ENCODE measurements at regions not wholly inside any gene's neighbourhood (a gene's known extent, or its start where the extent isn't known, plus 50 kb on each side); places are given as distances from the start of the nearest gene placed in this dataset.

- DNase-seq (ENCODE audit: low read depth), result no peak
- Histone ChIP-seq H3K36me3 (ENCODE audit: control insufficient read depth, insufficient read depth, low read length) (no peaks in the 10 kb centered on the region), H3K27me3 (ENCODE audit: control insufficient read depth, insufficient read depth, low read length) (no peaks in the 10 kb centered on the region), H3K4me3 (ENCODE audit: low read depth, low read length) (no peak overlapping the region)
- TF ChIP-seq, protein P1, sequence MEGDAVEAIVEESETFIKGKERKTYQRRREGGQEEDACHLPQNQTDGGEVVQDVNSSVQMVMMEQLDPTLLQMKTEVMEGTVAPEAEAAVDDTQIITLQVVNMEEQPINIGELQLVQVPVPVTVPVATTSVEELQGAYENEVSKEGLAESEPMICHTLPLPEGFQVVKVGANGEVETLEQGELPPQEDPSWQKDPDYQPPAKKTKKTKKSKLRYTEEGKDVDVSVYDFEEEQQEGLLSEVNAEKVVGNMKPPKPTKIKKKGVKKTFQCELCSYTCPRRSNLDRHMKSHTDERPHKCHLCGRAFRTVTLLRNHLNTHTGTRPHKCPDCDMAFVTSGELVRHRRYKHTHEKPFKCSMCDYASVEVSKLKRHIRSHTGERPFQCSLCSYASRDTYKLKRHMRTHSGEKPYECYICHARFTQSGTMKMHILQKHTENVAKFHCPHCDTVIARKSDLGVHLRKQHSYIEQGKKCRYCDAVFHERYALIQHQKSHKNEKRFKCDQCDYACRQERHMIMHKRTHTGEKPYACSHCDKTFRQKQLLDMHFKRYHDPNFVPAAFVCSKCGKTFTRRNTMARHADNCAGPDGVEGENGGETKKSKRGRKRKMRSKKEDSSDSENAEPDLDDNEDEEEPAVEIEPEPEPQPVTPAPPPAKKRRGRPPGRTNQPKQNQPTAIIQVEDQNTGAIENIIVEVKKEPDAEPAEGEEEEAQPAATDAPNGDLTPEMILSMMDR (IDR thresholded peaks at IDR 0.05; ENCODE audit: insufficient read depth, low read depth, low read length), result no peak
- POLR2A ChIA-PET, result no interaction called here
- CTCF ChIA-PET, result no interaction called here
These were observed 1340.6 kb downstream of the UQCRFS1 start for GRCh38 chr19:27872370-27872769.

- Histone ChIP-seq H3K36me3 (ENCODE audit: control insufficient read depth, insufficient read depth, low read length) (no peaks in the 10 kb centered on the region), H3K4me3 (ENCODE audit: low read depth, low read length) (no peak overlapping the region), H3K27me3 (ENCODE audit: control insufficient read depth, insufficient read depth, low read length) (no peaks in the 10 kb centered on the region)
- DNase-seq (ENCODE audit: low read depth), result no peak
- CTCF ChIA-PET, result no interaction called here
- POLR2A ChIA-PET, result no interaction called here
- TF ChIP-seq, protein P1 (IDR thresholded peaks at IDR 0.05; ENCODE audit: insufficient read depth, low read depth, low read length), result no peak
These were observed 1342.7 kb downstream of the UQCRFS1 start for GRCh38 chr19:27870293-27870692.

- no peak for DNase-seq (ENCODE audit: low read depth)
- POLR2A ChIA-PET, result no interaction called here
- TF ChIP-seq, protein P1 (IDR thresholded peaks at IDR 0.05; ENCODE audit: insufficient read depth, low read depth, low read length), result no peak
- Histone ChIP-seq H3K4me3 (ENCODE audit: low read depth, low read length) (no peak overlapping the region), H3K27me3 (ENCODE audit: control insufficient read depth, insufficient read depth, low read length) (no peaks in the 10 kb centered on the region), H3K36me3 (ENCODE audit: control insufficient read depth, insufficient read depth, low read length) (no peaks in the 10 kb centered on the region)
- CTCF ChIA-PET, result no interaction called here
These were observed 1344.9 kb downstream of the UQCRFS1 start for GRCh38 chr19:27868007-27868406.

DNA sequence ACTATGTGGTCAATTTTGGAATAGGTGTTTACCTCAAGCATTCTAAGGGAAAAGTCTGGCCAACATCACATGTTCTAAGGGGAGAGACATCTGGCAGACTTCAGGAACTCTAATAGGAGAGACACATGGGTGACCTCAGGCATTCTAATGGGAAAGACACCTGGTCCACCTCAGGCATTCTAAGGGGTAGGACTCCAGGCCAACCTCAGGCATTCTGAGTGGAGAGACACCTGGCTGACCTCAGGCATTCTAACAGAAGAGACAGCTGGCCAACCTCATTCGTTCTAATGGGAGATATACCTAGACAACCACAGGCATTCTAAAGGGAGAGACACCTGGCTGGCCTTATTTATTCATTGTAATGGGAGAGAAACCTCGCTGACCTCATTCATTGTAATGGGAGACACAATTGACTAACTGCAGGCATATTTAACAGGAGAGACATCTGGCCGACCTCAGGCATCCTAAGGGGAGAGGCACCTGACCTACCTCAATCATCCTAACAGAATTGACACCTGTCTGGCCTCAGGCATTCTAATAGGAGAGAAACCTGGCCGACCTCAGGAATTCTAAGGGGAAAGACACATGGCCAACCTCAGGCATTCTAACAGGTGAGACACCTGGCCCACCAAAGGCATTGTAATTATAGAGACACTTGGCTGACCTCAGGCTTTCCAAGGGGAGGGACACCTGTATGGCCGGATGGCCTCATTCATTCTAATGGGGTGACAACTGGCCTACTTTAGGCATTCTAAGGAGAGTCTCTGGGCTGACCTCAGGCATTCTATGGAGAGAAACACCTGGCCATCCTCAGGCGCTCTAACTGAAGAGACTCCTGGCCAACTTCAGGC, 1346.8 kb downstream of the UQCRFS1 start:
- ChIA-PET CTCF (no interaction called here), POLR2A (no interaction called here)
- Histone ChIP-seq H3K4me3 (ENCODE audit: low read depth, low read length) (no peak overlapping the region), H3K27me3 (ENCODE audit: control insufficient read depth, insufficient read depth, low read length) (no peaks in the 10 kb centered on the region), H3K36me3 (ENCODE audit: control insufficient read depth, insufficient read depth, low read length) (no peaks in the 10 kb centered on the region)
- TF ChIP-seq, protein P1 (IDR thresholded peaks at IDR 0.05; ENCODE audit: insufficient read depth, low read depth, low read length), result no peak
- no peak for DNase-seq (ENCODE audit: low read depth)

DNA sequence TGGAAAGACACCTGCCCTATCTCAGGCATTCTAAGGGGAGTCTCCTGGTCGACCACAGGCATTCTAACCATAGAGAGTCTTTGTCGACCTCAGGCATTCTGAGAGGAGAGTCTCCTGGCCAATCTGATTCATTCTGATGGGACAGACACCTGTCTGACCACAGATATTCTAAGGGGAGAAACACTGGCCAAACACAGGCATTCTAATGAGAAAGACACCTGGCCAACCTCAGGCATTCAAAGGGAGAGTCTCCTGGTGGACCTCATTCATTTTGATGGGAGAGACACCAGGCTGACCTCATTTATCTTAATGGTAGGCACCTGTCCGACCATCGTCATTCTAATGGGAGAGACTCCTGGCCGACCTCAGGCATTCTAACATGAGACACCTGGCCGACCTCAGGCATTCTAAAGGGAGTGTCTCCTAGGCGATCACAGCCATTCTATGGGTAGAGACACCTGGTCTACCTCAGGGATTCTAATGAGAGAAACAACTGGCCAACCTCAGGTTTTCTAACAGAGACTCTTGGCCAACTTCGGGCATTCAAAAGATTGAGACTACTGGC, 1351.5 kb downstream of the UQCRFS1 start:
- no peaks in the 10 kb centered on the region for H3K27me3 ChIP-seq (ENCODE audit: control insufficient read depth, insufficient read depth, low read length)
- H3K4me3 ChIP-seq (ENCODE audit: low read depth, low read length), result no peak overlapping the region
- ChIA-PET CTCF (no interaction called here), POLR2A (no interaction called here)
- TF ChIP-seq, protein P1 (IDR thresholded peaks at IDR 0.05; ENCODE audit: insufficient read depth, low read depth, low read length), result no peak
- no peaks in the 10 kb centered on the region for H3K36me3 ChIP-seq (ENCODE audit: control insufficient read depth, insufficient read depth, low read length)
- no peak for DNase-seq (ENCODE audit: low read depth)

All from BJ (cell line).